GM19035 (cell line): ENCODE measurements at regions not wholly inside any gene's neighbourhood (a gene's known extent, or its start where the extent isn't known, plus 50 kb on each side); places are given as distances from the start of the nearest gene placed in this dataset.

Source experiments
- ATAC-seq: cut with Tn5 transposase; IDR thresholded peaks from one replicate; pipeline ENCODE4 v1.9.1; 2021; ENCODE audit not compliant: unreplicated experiment

DNA sequence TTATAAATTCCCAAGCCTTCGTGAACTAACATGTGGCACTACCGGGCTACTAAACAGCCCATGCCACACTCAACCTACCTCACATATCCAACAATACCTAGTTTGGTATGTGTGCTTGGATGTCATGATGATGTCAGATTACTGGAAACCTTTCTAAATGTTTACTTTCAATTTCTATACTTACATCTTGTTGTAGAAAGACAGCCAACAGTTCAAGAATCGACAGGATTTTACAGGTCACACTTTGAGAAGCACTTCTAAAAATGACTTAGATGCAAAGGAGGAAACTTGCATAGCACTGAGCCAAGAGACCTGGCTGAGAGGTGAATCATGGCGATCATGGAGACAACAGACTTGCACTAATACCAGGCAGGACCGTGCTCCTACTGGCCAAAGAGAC, 209.9 kb downstream of the COL4A1 start:
- no peak for ATAC-seq

DNA sequence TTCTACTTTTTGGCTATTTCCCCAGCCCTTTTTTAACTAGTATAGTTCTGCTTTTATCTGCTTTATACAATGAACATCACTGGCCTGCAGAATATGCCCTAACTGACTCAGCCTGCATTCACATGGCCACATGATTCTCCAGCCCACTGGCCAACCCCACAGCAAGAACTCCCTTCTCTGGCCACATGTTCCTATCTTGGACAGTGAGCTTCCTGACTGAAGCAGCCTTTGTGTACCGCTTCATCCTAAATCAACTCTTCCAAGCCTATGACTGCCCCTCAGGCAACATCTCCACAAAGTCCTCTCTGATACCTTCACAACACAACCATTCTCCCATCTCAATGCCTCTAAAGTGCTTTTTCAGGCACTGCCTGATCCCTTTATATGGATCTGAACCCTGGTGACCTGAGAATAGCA, 214.1 kb downstream of the COL4A1 start:
- no peak for ATAC-seq

DNA sequence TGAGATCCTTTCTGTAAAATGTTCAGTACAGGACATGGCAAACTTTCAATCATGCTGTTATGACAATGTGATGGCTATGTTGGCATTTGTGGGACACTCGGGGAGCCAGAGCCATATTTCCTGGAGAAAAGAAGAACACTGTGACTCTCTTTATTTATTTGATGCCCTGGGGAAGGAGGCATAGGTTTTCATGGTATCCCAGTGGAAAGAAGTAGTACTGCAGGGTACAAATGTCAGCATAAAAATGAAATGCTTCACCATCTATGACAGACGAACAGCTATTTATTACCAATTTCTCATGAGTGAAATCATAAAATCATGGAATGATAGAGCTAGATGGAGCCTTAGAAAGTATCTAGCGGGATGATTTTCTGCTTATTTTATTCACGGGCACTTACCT, 217.1 kb downstream of the COL4A1 start:
- no peak for ATAC-seq

DNA sequence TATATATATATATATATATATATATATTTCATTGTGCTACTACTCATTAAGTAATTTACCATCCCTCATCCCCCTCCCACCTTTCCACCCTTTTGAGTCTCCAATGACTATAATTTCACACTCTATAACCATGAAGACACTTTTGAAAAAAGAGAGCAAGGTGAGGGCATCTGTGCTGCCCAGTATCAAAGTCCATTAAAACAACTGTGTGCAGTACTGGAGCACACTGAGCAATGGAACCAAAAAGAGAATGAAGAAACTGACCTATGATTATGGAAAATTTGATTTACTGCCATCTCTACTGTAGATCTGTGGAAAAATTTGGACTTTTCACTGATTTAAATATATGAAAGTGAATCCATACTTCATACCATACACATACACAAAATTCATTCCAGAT, 217.9 kb downstream of the COL4A1 start:
- ATAC-seq: no peak

DNA sequence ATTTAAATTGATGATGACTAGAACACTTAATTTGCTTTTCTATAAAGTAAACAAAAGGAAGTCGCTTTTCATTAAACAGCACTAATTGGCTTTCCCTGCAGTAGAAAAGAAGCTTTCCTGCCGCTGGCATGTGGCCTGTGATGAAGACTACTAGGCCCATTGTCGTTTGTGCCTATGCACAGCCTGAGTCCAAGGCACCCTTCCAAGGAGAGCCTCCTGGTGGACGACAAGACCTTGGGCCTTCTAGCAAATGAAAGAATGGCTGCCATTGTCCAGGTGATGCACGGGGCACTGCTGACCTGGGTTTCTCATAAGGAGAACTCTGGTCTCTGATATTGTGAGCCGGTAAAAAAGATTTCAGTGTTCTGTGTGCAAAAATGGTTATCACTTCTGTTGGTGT, 233.0 kb downstream of the COL4A1 start:
- ATAC-seq: no peak

DNA sequence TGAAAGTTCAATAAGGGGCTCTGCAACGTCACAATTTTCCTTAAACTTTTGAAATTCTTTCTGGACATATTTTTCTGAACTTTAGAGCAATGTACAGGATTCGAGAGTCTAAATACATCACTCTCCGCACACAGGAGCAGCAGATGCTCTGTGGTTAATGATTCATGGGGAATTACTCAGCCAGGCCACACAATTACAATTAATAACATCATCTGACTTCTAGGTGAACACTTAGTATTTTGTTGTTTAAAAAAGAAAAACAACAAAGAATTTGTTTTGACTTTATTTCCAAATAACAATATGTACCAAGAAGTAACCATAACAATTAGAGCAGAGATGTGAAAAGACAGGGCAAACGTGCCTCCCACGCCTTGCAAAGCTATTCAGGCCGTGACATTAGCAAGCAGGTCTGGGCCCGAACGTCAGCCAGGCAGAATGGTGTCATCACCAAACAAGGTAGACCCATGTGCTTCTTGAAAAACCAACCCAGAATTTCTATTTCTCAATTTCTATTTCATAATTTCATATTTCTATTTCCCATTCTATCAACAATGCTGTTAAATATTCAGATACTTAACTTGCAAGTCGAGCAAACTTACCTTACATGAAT, 236.3 kb downstream of the COL4A1 start:
- ATAC-seq: no peak

DNA sequence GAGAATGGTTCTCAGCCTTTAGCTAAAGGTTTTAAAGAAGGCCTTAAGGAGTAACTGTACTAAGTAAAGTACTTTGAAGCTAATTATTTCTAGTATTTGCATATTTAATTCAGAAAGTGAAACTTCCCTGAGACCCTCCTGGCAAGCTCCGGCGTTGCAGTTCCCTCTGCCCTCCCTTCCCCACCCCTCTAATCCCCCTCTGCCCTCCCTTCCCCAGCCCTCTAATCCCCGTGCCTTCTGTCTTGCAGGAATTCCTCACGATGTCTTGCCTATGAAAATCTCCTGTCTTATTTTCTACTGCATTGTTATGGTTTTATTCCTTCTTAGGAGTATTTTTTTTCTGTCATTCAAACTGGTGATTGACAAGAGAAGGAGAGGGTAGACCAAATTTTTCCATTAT, 236.9 kb downstream of the COL4A1 start:
- no peak for ATAC-seq

DNA sequence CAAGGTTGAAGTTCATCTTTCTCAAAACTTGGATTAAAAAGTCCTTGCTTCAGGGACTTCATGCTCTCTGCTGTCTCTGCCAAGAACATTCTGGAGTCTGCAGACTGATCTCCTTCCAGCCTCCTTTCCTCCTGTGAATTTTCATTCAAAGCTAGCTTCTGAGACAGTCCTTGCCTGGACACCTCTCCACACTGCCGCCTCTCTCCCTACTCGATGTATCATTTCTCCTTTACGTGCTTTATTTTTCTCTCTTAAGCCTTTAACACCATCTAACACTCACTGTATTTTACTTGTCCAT, 238.8 kb downstream of the COL4A1 start:
- no peak for ATAC-seq

DNA sequence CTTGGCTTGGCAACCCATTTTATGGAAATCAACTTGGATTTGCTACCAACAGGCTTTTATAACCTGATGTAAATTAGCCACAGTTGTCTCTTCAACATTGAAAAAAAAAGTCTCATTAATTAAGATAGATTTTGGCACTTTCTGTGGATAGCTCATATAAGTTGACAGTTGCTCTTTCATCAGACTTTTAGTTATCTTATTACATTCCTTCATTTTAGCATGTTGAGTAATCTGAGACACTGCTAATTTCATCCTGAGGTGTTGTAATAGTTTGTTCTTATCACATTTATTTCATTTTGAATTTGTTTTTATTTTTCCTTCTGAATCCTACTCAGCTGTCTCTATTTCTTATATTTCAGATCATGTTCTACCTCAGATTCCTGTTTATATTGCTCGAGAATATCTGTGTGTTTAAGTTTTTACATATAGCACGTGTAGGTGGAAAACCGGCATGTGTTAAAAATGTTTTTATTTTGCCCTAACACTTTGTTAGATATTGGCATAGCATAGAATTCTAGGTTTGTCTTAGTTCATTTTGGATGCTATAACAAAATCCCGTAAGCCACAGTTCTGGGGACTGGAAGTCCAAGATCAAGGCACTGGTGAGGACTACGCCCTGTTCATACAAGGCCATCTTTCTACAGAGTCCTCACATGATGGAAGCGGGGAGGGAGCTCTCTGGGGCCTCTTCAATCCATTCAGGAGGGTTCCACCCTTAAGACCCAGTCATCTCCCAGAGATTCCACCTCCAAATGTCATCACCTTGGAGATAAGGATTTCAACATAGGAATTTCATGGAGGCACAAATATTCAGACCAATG, 239.4 kb downstream of the COL4A1 start:
- no peak for ATAC-seq

DNA sequence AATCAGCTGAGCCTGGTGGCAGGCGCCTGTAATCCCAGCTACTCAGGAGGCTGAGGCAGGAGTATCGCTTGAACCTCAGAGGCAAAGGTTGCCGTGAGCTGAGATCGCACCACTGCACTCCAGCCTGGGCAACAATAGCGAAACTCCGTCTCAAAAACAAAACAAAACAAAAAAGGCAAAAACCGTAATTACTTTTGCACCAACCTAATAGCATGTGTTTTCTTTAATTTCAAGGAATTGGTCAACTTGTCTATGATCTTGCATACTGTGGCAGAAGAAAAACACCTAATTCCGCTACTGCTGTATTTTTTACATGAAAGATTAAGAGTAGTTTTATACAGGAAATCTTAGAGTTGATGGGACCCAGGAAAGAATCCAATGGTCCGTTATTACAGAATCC, 241.2 kb downstream of the COL4A1 start:
- ATAC-seq: no peak

DNA sequence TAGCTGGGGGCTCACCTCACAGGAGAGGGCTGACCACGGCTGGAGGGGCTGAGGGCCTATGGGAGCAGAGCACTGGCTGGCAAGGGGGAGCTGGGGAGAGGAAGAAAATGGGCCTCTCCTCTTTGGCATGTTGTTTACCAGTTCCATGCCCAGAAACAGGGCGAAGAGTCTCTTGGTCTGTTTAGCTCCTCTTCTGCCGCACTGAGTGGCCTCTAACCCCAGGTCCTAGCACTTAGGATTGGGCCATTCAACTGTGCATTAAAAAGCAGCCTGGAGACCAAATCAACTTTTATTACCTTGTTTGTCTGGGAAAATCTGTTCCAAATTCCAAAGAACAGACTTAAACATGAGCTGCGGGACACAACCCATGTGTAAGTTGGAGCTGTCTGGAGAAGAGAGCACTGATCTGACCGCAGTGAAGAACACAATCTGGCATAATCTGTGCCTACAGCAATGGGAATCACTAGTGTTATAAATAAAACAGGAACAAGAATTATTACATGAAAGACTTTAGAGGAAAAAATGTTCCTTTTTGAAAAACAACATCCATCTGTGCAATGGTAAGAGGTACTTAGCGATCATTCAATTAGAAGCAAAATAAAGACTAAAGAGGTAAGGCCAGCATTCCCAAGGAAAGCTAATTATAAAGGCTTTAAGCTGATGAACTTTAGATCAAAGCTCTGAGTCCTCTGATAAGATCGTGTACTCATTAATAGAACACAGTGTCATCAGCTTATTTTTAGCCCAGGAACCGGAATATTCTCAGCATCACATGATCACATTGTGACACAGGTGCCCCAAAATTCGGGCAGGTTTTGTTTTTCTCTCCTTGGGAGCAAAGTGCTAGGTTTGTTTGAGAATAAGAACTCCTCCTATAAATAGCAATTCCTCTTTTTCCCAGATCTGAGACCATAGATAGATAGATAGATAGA, 243.2 kb downstream of the COL4A1 start:
- no peak for ATAC-seq

DNA sequence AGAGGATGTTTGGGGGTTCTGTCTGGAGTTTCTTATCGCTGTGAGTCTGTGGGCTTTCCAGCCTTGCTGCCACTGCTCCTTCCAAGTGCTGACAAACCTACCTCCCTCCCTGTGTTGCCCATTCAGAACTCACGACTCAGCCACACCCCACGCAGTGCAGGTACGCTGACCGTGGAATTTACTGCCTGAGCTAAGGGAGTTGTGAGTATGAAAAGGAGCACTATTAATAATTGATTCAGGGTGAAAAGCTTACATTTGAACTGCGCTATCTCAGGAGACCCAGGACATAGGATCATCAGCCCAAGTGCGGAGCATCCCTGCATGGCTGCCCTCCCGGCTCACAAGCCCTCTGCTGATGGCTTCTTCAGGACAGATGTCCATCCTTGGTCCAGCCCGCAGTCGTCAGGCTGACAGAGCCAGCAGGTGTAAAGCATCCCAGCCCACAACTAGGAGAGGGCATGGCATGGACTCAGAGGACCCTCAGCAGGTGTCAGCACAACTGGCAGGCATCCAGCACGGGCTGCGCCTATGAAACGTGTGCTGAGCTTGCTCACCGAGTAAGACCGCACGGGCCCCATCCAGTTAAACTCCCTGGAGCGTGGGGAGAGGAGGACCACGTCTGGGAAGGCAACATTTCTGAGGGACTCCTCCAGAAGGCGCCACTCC, 244.0 kb downstream of the COL4A1 start:
- ATAC-seq: no peak

DNA sequence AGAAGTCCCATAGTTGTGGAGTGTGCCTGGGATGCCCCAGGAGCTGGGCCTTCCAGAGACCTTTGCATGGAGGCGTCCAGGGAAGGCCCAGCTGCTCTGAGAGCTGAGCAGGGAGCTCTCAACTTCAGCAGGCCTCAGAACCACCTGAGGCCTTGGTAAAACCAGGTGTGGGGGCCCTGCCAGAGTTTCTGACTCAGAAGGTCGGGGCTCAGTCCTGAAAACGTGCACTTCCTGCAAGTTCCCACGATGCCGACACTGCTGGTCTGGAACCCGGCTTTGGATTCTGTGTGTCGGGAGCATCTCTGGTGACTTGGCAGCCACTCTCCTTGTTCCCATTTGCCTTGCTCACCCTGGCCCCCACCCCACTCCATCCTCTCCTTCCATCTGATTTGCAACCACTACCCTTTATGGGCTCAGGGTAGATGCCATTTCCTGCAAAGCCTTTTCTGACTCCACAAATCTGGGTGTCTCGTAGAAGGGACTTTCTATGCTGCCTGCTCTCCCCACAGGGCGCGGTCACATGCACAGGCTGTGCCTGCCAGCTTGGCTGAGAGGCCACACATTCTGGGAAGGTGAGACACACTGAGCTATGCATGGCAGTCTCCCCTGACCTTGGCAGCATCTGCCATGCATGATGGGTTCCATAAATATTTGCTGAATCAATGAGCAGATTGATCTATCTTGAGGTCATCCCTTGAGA, 244.7 kb downstream of the COL4A1 start:
- no peak for ATAC-seq

DNA sequence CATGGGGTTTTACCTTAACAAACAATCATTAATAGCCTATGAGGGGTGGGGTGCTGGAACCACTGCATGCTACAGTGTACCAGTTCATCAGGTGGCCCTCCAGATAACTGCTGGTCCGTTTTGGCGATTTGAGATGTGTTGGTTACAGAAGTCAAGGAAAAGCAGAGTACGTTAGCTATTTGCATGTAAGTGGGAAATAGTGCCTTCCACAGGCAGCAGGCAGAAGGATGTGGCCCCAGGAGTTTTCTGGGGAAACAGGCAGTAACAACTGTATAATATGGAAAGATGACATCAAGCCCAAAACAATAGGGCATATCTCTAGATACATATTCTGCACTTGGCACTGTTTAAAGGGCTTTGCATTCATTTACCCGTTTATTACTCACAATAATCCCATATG, 245.7 kb downstream of the COL4A1 start:
- ATAC-seq: no peak

DNA sequence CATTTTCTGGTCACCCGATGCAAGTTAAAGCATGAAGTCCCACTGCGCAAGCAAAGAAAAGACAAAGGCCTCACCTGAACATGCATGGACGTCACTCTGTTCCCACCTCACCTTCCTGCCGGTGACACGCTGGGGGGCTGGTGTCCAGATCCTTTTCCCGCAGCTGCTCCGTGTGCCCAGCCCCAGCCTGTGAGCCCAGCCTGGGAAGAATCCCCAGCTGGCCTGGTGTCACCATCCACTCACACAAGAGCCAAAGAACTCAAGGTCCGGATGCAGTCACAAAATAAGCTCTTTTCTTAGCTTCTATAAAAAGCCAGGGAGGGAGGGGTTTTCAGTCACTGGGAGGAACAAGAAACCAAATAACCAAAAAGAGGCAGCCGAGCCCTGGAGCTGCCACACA, 249.9 kb downstream of the COL4A1 start:
- ATAC-seq: no peak

DNA sequence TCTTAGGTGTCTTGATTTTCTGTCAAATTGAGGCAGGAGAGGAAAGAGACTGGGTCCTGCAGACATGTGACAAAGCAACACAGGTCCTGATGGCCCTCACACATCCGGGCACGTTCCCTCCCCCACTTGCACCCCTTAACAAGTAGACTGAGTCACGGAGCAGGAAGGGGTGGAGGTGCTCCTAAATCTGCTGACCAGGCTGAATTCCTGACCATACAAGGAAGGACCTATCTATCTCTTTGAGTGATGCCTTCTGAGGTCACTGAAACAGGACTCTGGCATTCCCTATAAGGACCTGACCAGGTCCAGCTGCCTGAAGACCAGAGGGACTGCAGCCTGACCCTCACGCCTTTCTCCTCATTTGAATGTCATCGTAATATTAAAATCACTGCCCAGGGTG, 250.3 kb downstream of the COL4A1 start:
- ATAC-seq: no peak

DNA sequence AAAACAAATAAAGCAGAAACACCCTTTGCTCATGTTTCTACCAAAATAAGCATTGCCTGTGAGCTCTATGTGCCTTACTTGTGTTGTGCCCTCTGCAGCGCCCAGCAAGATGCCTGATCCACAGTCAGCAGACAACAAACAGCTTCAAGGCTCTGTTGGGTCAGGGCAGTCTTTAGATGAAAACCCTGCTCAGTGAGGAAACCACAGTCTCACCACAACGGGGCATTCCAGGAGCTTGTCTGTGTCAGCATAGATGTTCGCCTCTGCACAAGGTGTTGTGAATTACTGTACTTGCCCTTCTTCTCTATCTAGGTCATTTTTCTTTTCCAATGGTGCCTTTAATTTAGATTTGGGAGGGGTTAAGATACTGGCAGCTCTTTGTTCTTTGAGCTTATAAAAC, 251.9 kb downstream of the COL4A1 start:
- peak; percentile 64 for ATAC-seq

DNA sequence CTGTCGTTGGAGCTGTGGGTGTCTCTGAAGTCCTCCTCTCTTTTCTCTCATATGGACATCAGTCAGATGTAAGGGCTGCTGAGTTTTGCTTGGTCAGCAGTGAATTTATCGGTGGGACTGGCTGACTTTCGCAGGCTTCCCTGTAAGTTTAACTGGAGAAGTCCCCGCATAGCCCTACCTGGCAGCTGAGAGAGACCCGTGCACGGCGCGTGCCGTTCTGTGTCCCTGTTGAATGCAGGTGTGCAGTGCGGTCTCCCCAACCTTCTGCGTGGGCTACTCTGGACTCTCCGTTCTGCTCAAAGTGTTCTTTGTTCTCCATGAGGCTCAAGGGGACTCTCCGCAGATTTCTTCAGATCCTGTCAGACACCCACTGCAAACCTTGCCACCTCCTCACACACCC, 252.9 kb downstream of the COL4A1 start:
- ATAC-seq: no peak

DNA sequence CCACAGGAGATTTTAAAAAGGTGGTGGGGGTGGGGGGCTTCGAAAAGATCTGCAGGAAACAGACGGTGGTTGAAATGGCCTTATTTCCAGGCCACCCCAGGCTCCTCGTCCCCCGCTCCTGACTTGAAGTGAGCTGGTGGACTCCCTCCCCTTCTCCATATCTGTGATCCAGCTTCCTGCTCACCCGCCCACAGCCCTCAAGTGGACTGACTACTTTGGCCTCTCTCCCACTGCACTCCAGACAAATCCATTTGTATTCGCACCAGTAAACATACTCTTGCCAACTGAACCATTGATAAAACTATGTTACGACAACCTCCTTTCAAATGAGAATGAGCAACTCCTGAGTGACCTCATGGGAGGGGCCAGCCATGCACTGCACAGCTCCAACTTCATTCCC, 259.5 kb downstream of the COL4A1 start:
- no peak for ATAC-seq

DNA sequence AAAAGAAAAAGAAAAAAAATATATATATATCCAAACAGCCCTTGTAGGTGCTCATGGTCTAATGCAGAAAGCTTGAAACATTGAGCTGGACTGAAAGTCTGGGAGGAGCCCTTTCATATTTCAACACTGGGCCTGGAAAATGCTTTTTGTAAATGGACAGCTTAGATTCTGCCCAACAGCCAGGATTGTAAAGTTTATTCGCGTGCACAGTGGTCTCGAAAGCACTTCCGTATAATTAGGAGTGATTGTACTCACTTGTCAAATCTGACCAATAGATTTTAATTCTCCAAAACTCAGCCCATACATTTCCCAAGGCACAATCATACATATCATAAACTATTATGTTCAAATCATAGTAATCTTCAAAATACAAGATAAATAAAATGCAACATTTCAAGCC, 260.1 kb downstream of the COL4A1 start:
- no peak for ATAC-seq

DNA sequence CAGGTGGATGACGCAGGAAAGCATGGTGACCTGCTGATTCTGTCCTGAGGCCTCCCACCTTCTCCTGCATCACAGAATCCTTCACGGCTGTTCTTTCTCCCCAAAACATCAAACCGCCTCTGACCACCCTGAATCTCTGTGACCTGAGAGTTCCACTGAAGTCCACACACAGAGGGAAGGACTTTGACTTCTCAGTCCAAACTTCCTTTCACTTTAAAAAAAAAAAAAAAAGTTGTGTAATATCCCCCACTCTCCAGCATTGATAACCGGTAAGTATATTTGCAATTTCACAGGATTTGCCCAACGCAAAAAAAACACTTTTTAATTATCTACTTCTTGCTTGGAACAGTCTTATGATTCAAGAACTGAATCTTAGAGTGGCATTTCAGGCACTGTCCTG, 259.5 kb upstream of the IRS2 start:
- no peak for ATAC-seq
